Bone marrow (tissue), 2 donors: ENCODE measurements at regions not wholly inside any gene's neighbourhood (a gene's known extent, or its start where the extent isn't known, plus 50 kb on each side); places are given as distances from the start of the nearest gene placed in this dataset.
"Not testable (repeated sequence)": the region's sequence is repeated elsewhere in the genome, so short reads cannot be mapped to it uniquely, and the experiment has no call there.

Source experiments
- DNase-seq, 2 donors: peaks; one replicate each; lab custom pipeline; 2025; lab: John Stamatoyannopoulos, UW

DNA sequence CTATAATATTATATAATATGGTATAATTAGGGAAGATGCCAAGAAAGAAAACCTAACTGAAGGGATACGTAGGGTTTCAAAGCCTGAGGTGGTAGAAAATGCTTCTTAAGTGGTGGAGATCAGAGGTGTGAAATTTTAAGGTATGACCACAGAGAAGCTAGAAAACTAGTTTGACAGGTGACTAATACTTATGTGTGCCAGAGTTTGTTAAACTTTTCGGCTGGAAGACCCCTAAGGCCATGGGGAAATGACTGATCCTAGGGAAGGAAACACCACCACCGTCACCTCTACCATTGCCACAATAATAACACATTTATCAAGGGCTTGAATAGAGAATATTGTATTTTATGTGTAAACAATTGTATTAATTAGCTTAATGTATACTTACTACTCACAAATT lies 261.4 kb upstream of the GBE1 start:
- DNase-seq, result no peak

- DNase-seq, result no peak
These were observed 258.8 kb upstream of the GBE1 start for GRCh38 chr3:82020282-82020681.

DNA sequence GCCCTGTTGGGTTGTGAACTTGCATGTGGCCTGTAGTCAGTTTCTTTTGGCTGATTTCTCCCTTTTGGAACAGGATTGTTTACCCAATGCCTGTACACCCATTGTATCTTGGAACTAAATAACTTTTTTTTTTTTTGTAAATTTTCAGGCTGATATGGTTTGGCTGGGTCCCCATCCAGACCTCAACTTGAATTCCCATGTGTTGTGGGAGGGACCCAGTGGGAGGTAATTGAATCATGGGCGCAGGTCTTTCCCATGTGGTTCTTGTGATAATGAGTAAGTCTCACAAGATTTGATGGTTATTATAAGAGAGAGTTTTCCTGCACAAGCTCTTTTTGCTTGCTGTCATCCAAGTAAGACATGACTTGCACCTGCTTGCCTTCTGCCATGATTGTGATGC lies 253.8 kb upstream of the GBE1 start:
- no peak for DNase-seq

DNA sequence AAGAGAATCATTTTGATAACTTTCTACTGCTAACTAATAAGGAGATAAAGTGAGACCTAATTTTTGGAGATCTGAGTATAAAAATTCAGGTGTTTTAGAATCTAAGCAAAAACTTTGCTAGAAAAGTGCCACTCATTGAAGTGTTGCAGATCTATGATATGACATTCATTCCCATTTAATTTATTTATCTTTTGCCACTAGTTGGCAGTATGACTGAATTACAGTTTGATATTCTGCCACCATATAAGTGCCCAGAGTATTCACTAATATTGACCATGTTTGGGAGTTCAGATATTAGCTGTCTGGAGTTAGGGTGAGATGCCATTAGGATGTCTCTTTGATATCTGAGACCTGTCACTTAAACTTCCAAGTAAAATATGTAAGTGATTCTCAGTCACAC lies 251.3 kb upstream of the GBE1 start:
- no peak for DNase-seq

DNA sequence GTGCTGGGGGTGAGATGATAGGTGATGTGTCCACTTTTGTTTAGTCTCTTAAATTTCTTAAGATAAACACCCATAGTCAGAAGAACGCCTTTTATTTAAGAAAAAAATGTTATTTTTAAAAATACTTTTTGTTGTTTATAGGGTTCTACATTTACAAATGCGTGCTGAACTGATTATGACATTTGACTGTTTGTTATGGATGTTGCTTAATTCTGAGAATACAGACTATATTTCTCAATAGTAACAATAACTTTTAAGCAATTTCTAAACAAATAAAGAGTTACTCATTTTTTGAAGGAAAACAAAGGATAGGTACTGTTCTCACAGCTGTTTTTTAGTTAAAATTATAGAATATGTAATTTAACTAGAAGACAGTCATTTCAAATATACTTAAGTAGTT lies 249.9 kb upstream of the GBE1 start:
- no peak for DNase-seq

- DNase-seq, result no peak
These were observed 243.8 kb upstream of the GBE1 start for GRCh38 chr3:82005266-82005665.

DNA sequence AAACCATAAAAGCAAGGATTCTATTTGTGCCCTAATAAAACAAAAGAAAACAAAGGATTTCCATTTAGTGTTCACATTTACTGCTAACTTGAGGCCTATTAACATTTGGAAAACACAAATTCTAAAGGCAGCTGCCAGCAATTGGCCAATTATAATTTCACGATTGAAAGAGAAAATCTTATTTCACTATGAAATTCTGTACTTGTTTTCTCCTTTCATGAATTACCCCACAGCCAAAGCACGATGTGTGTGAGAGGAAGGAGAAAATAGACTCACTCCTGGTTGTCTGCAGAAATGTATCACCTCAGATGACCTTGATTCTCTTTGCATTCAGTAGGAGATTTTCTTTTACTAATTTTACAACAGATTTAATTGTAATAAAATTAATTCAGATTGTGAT lies 242.8 kb upstream of the GBE1 start:
- no peak for DNase-seq

DNA sequence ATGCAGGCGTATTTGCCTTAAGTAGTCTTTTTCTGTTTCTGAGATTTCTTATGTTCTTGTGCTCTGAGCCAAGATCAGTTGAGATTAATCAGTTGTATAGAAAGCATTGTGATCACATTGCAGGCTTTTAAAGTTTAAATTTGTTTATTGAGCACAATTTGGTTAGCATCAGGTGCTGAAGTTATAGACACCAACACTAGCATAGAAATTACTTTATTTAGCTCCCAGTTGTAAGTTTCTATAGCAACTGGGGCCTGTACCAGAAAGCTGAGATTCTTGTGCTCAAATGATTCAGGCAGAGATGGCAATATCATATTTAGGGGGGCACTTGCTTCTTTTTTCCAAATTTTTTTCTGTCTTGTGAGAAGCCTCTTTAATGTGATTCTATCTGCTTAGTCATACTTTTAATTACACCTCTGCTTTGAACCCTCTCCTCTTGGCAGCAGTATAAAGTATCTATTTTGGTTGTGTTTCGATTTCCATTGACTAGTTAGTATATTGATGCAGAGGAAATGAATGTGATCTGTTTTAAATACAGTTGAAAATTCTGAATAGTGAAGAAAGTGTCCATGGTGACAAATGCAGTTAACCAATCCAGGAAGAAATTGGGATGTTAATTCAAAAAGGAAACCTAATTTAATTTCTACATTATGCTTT lies 241.7 kb upstream of the GBE1 start:
- no peak for DNase-seq

DNA sequence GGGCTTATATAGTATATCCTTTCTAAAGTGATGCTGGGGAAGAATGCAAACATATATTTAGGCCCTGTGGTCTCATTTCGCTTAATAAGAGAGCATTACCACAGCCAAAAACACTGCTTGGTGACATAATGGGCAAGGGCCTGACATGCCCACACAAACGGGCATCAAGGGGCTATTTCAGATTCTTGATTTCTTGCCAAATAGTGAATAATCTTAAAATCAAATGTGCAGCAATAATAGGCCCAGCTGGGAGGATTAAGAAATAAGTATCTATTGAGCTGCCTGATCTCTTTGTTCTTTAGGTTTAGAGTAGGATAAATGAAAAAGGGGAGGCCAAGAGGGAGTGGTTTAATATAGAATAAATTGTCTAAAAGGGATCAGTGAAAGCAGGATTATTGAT lies 241.0 kb upstream of the GBE1 start:
- DNase-seq, result no peak

DNA sequence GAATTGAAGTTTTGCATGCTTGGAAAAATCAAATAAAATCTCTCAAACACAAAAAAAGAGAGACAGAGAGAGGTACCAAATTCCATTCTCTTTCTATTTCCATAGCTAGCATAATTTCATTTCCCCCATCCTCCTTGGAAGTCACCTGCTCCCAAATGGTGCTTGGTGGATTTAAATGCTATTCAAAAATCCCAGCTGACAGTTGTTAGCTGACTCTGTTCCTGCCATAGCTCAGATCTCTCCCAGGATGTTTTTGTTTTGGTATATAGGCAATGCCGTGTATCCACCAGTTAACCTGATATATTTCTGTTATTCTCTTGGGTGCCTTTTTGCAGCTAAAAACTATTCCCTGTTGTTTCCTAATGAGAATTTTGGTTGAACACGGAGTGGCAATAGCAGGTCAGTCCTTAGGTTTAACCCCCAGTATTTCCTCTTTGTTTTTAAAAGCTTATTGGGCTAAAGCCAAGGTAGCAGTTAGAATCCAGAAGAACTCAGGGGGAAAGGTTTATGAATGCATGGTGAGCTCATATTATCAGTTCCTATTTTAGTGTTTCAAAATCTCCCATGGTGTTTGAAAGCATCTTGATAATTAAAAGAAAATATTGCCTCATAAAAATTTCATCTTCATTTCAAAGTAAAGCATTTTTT lies 240.0 kb upstream of the GBE1 start:
- no peak for DNase-seq

GRCh38 chr3:82000773-82001172 lies 239.3 kb upstream of the GBE1 start:
- DNase-seq, result no peak

DNA sequence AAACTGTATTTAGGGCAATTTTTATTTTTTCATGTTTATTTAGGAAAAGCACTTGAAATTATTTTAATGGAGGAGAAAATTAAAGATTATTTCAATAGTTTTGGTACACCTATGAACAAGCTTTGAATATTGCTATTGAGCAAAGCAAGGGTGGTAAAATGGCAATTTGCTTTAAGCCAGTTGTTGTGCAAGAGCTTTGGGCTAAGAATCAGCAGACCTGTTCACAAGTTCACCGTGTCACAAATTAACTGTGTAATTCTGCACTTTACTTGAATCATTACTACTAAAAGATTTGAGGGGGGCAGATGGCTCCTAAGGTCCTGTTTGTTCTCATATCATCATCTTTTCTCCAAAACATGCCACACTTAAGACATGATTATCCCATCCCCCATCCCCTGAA lies 238.9 kb upstream of the GBE1 start:
- no peak for DNase-seq

DNA sequence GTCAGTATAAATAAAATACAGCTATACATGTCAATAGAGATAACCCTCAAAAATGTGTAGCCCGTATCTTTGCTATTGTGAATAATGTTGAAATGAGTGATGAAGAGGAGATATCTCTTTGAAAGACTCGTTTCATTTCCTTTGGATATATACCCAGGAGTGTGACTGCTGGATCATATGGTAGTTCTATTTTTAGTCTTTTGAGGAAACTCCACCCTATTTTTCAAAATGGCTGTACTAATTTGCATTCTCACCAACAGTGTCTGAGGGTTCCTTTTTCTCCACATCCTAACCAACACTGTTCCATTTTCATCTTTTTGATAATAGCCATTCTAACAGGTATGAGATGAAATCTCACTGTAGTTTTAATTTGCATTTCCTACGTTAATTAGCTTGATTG lies 237.5 kb upstream of the GBE1 start:
- DNase-seq, result no peak

GRCh38 chr3:81998139-81998755 lies 236.8 kb upstream of the GBE1 start:
- DNase-seq, result no peak

- no peak for DNase-seq
These were observed 235.9 kb upstream of the GBE1 start for GRCh38 chr3:81997390-81997789.

GRCh38 chr3:81995329-81995728 lies 233.9 kb upstream of the GBE1 start:
- no peak for DNase-seq

GRCh38 chr3:81989758-81990157 lies 228.3 kb upstream of the GBE1 start:
- no peak for DNase-seq

DNA sequence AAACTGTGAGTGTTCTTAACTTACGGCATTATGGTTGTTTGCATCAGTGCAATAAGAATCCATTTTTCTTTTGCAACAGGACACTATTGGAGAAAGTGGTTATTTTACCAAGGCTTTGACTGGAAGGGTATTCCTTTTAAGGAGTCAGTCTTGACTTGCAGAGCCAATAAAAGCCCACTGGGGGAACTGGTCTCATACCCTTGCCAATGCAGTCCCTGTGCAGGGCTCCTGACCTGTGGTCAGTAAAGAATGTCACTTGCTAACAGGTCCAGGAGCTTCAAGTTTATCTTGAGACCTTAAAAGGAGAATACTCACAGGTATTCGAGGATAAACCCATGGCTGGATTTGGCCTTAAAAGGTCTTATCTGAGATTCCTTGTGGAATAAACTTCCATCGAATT lies 227.8 kb upstream of the GBE1 start:
- DNase-seq, result no peak

- DNase-seq, result not testable (repeated sequence)
These were observed 226.0 kb upstream of the GBE1 start for GRCh38 chr3:81987412-81987811.

DNA sequence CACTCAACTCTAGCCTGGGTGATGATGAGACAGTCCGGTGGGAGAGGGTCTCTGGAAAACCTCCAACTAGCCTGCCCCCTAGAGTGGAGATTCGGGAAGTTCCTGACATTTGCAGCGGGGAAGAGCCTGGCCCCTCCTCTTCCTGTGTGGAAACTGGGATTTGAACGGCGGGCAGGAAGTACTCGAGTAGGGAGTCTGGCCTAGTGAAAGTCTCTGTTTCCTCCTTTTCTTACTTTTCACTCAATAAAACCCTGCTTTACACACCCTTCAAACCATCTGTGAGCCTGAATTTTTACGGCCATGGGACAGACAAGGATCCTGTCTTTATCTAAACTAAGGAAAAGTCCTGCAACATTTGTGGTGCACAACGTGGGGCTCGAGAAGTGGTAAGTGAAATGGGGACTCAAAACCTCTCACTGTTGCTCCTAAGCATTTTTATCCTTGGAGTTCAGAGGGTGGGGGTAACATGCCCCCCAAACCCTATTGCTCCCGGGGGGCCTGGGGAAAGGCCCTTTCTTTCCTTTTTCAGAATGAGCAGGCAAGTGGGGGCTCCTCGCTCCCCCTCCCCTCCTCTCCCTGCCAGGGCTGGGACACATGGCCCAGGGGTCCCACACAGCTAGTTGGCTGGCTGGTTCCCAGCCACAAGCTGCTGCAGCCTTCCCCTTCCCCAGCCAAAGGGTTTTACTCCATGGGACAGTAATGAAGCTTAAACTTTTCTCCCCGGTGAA lies 224.7 kb upstream of the GBE1 start:
- DNase-seq, result no peak

GRCh38 chr3:81983382-81983781 lies 221.9 kb upstream of the GBE1 start:
- no peak for DNase-seq

GRCh38 chr3:81980596-81981494 lies 219.4 kb upstream of the GBE1 start:
- no peak for DNase-seq
